RWPE1 (cell line): ENCODE measurements at regions not wholly inside any gene's neighbourhood (a gene's known extent, or its start where the extent isn't known, plus 50 kb on each side); places are given as distances from the start of the nearest gene placed in this dataset.

Experiments
- CTCF ChIA-PET: fragments of 350-600 bp; sonication (Branson Sonifier 250); formaldehyde crosslinking; extraction: SDS; loops from one replicate; lab custom pipeline; 2021; lab: Yijun Ruan, JAX
- POLR2A ChIA-PET: fragments of 400-600 bp; formaldehyde crosslinking; extraction: SDS; loops from one replicate; lab custom pipeline; 2020; ENCODE audit warnings: antibody characterized with exemption; ENCODE audit not compliant: low non-redundant PET; lab: Yijun Ruan, JAX
- DNase-seq: peaks from one replicate; pipeline ENCODE4 v3.0.0; 2012; ENCODE audit warnings: low spot score
- H3K27ac ChIP-seq: fragments of 450-650 bp; 2 replicates; pipeline ENCODE4 v1.5.1; 2017
- CTCF ChIP-seq: fragments of 450-650 bp; conservative IDR thresholded peaks from 2 replicates; pipeline ENCODE4 v1.5.1; 2017; ENCODE audit warnings: low read depth, mild to moderate bottlenecking

- POLR2A ChIA-PET = no interaction called here
- TF ChIP-seq CTCF = no peak
- CTCF ChIA-PET = no interaction called here
- no peak overlapping the region for H3K27ac ChIP-seq
- no peak for DNase-seq
Measured at GRCh38 chr4:77496457-77496856, 109.2 kb upstream of the CXCL13 start.

GRCh38 chr4:77500801-77501200 is 104.8 kb upstream of the CXCL13 start:
- no peak overlapping the region for H3K27ac ChIP-seq
- DNase-seq = no peak
- POLR2A ChIA-PET = no interaction called here
- TF ChIP-seq CTCF = no peak
- CTCF ChIA-PET = no interaction called here

DNA sequence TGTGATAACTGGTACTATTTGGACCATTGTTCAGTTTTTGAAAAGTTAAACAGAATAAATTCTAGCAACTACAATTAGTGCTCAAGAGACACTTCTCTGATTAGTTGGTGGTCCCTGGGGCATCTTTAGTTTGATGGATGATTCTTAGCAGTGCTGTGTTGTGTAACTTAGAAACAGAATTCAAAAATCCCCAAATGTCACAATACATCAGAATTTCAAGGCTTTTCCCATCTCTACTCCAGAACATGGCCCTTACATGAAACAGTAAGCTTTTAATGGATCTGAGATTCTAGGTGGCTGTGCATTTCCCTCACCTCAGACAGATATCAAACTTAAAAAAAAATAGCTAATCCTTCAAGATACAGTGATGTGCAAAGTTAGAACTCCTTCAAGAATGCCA is 104.4 kb upstream of the CXCL13 start:
- H3K27ac ChIP-seq = no peak overlapping the region
- DNase-seq = no peak
- CTCF ChIA-PET = no interaction called here
- POLR2A ChIA-PET = no interaction called here
- TF ChIP-seq CTCF = no peak

DNA sequence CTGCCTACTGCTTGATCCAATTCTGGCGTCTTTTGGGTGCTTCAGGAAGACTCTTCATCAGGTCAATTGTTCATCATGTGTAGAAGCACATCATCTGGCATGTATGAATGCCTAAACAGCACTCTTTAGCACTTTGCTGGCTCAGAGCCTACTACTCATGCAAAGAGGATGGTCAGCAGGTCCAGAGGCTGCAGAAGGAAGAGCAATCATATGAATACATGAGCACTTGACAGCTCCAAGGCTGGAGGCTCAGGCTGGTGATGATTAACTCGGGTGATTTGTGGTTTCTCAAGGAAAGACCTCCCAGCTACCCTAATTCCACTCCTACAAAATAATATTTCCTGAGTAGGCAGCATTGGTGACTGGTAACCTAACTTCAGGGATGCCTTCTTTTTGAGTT is 103.8 kb upstream of the CXCL13 start:
- POLR2A ChIA-PET = no interaction called here
- no peak overlapping the region for H3K27ac ChIP-seq
- DNase-seq = no peak
- no peak for TF ChIP-seq CTCF
- CTCF ChIA-PET = no interaction called here

- ChIA-PET POLR2A (no interaction called here), CTCF (no interaction called here)
- no peak for TF ChIP-seq CTCF
- DNase-seq = no peak
- H3K27ac ChIP-seq = no peak overlapping the region
Measured at GRCh38 chr4:77504407-77504806, 101.2 kb upstream of the CXCL13 start.

DNA sequence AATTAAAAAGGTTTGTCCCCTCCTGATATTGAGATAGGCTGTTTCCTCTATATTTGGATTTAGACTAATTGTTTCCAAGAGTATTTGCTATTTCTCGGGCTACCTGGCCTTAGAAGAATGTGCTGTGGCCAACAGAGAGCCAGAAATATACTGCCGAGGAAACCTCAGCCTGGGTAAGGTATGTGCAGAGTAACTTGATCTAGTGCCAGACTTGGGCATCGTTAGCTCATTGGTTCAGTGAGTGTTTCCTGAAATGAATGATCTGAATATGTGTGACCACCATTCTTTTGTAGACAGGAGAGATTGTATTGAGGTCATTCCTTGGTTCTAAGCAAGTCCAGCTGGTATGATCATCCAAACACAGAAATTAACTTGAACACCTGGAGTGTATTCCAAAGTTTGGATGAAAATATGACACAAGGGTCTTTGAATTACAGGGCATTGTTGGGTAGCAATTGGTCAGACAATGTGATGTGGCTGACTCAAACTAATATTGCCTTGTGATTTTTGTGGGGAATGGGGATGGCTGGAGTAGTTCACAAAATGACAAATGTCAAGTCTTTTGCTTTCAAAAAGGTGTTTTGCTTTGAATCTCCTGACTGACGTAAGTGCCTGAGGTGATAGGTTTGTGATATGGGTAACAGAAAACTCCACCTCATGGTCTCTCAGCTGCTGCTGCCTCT is 100.2 kb upstream of the CXCL13 start:
- ChIA-PET CTCF (no interaction called here), POLR2A (no interaction called here)
- DNase-seq = no peak
- H3K27ac ChIP-seq = no peak overlapping the region
- no peak for TF ChIP-seq CTCF

DNA sequence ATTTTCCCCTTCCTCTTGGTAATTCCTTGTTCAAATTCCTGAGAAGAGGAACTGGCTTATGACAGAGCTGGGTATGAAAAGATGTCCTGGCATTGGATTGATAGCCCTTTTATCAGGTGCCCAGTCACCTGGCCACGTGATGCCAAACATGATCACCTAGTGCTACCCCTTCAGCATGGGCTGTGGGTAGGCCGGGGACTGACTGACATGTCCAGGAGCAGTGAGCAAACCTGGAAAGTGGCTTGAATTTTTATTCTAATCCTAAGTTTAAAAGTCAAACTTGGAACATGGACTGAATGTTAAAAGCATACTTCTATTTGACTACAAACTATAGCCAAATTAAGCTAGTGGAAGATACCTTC is 99.7 kb upstream of the CXCL13 start:
- POLR2A ChIA-PET = no interaction called here
- no peak overlapping the region for H3K27ac ChIP-seq
- no peak for TF ChIP-seq CTCF
- CTCF ChIA-PET = no interaction called here
- DNase-seq = no peak
